Lower leg skin (tissue), 4 donors: ENCODE measurements at regions not wholly inside any gene's neighbourhood (a gene's known extent, or its start where the extent isn't known, plus 50 kb on each side); places are given as distances from the start of the nearest gene placed in this dataset.

Source experiments
- DNase-seq, 2 donors: peaks; one replicate each; pipeline ENCODE4 v3.0.0-alpha.2; 2019; ENCODE audit warnings: low spot score in 2 of 2
- H3K4me3 ChIP-seq: fragments of 200-600 bp; sonication (generic); 2 replicates; pipeline ENCODE4 v1.5.1; 2017; ENCODE audit warnings: mild to moderate bottlenecking, low read depth; ENCODE audit not compliant: poor library complexity, severe bottlenecking
- CTCF ChIP-seq, 3 donors: fragments of 450-650 bp; IDR thresholded peaks; one replicate each; pipeline ENCODE4 v1.5.1; 2016; ENCODE audit warnings: antibody characterized with exemption in 3 of 3, mild to moderate bottlenecking in 3 of 3, moderate library complexity in 2 of 3
- POLR2A ChIP-seq, 2 donors: fragments of 450-650 bp; IDR thresholded peaks; one replicate each; pipeline ENCODE4 v1.6.1; 2016 to 2017; ENCODE audit warnings: antibody characterized with exemption in 2 of 2, mild to moderate bottlenecking in 1 of 2, moderate library complexity in 1 of 2
- WGBS, 2 donors: methylation state at CpG; one replicate each; pipeline ENCODE4 v1.1.5; 2018; 5-methylcytosine and 5-hydroxymethylcytosine counted together
- intact Hi-C: fragments of 100-400 bp; cut with DNase I; formaldehyde crosslinking; loops from one replicate; pipeline ENCODE4 v1.15.0; 2023; ENCODE audit warnings: low total_unique reads

GRCh38 chr19:30879225-30879624, 470.0 kb downstream of the TSHZ3 start:
- WGBS, 2 donors, result 97 to 99% methylated on average over 3 of the region's 3 CpGs
- DNase-seq, result peak in 1 of 2 donors; percentile 40
- TF ChIP-seq CTCF (IDR thresholded peaks at IDR 0.05), result no peak
- no peak for TF ChIP-seq POLR2A (IDR thresholded peaks at IDR 0.05)
- intact Hi-C loops, result no loop called here
- H3K4me3 ChIP-seq, result no peak overlapping the region

- no peak overlapping the region for H3K4me3 ChIP-seq
- intact Hi-C loops, result no loop called here
- DNase-seq, result peak in 1 of 2 donors; percentile 53
- TF ChIP-seq CTCF (IDR thresholded peaks at IDR 0.05), result no peak
- TF ChIP-seq POLR2A (IDR thresholded peaks at IDR 0.05), result no peak
- 96 to 97% methylated on average over 2 to 3 of the region's 3 CpGs for WGBS, 2 donors
Observed at GRCh38 chr19:30878495-30878894, 470.7 kb downstream of the TSHZ3 start.

- 63 to 65% methylated on average over 4 of the region's 4 CpGs for WGBS, 2 donors
- no peak overlapping the region for H3K4me3 ChIP-seq
- TF ChIP-seq POLR2A (IDR thresholded peaks at IDR 0.05) (no peak), CTCF (IDR thresholded peaks at IDR 0.05) (no peak)
- DNase-seq, result peak; percentile 39 to 84
- intact Hi-C loops, result no loop called here
Observed at GRCh38 chr19:30877661-30878113, 471.5 kb downstream of the TSHZ3 start.

- H3K4me3 ChIP-seq, result no peak overlapping the region
- intact Hi-C loops, result no loop called here
- DNase-seq, result peak in 1 of 2 donors; percentile 28
- no peak for TF ChIP-seq CTCF (IDR thresholded peaks at IDR 0.05)
- no peak for TF ChIP-seq POLR2A (IDR thresholded peaks at IDR 0.05)
- WGBS, 2 donors, result 50 to 87% methylated on average over 1 of the region's 1 CpG
Observed at GRCh38 chr19:30873691-30874090, 475.5 kb downstream of the TSHZ3 start.

GRCh38 chr19:30873003-30873402, 476.2 kb downstream of the TSHZ3 start:
- intact Hi-C loops, result no loop called here
- no peak overlapping the region for H3K4me3 ChIP-seq
- peak in 1 of 2 donors; percentile 40 for DNase-seq
- TF ChIP-seq CTCF (IDR thresholded peaks at IDR 0.05) (no peak), POLR2A (IDR thresholded peaks at IDR 0.05) (no peak)
- 89% methylated on average over 2 of the region's 2 CpGs for WGBS, 2 donors

- intact Hi-C loops, result no loop called here
Observed at GRCh38 chr19:30871979-30872378, 477.3 kb downstream of the TSHZ3 start.

More at GRCh38 chr19:30871979-30872378, 477.3 kb downstream of the TSHZ3 start:
- no peak overlapping the region for H3K4me3 ChIP-seq
- WGBS, 2 donors, result 56 to 66% methylated on average over 4 of the region's 4 CpGs
- no peak for TF ChIP-seq POLR2A (IDR thresholded peaks at IDR 0.05)
- no peak for TF ChIP-seq CTCF (IDR thresholded peaks at IDR 0.05)
- DNase-seq, result peak in 1 of 2 donors; percentile 66
